ENCODE measurements at regions not wholly inside any gene's neighbourhood (a gene's known extent, or its start where the extent isn't known, plus 50 kb on each side); places are given as distances from the start of the nearest gene placed in this dataset.

DNA sequence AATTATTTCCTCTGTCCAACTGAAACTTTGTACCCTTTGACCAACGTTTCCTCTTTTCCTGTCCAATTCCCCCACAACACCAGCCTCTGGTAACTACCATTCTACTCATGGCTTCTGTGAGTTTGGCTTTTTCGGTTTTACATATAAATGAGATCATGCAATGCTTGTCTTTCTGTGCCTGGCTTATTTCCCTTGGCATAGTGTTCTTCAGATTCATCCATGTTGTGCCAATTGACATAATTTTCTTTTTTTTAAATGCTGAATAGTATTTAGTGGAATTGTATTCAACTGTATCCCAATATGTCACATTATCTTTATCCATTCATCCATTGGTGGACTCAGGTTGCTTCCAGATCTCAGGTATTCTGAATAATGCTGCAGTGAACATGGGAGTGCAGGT lies 222.5 kb upstream of the GALNTL6 start:
- TF ChIP-seq CREB1 (CRISPR knock-in tag; IDR thresholded peaks at IDR 0.05) (no peak), ZNF219 (CRISPR knock-in tag; IDR thresholded peaks at IDR 0.05; ENCODE audit: borderline replicate concordance) (no peak), SMAD4 (CRISPR knock-in tag; IDR thresholded peaks at IDR 0.05) (no peak)
- TF ChIP-seq, protein P1, sequence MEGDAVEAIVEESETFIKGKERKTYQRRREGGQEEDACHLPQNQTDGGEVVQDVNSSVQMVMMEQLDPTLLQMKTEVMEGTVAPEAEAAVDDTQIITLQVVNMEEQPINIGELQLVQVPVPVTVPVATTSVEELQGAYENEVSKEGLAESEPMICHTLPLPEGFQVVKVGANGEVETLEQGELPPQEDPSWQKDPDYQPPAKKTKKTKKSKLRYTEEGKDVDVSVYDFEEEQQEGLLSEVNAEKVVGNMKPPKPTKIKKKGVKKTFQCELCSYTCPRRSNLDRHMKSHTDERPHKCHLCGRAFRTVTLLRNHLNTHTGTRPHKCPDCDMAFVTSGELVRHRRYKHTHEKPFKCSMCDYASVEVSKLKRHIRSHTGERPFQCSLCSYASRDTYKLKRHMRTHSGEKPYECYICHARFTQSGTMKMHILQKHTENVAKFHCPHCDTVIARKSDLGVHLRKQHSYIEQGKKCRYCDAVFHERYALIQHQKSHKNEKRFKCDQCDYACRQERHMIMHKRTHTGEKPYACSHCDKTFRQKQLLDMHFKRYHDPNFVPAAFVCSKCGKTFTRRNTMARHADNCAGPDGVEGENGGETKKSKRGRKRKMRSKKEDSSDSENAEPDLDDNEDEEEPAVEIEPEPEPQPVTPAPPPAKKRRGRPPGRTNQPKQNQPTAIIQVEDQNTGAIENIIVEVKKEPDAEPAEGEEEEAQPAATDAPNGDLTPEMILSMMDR (IDR thresholded peaks at IDR 0.05) = no peak
- TF ChIP-seq, protein P2, sequence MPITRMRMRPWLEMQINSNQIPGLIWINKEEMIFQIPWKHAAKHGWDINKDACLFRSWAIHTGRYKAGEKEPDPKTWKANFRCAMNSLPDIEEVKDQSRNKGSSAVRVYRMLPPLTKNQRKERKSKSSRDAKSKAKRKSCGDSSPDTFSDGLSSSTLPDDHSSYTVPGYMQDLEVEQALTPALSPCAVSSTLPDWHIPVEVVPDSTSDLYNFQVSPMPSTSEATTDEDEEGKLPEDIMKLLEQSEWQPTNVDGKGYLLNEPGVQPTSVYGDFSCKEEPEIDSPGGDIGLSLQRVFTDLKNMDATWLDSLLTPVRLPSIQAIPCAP (CRISPR knock-in tag; IDR thresholded peaks at IDR 0.05) = no peak
